D341Med (cell line): ENCODE measurements at regions not wholly inside any gene's neighbourhood (a gene's known extent, or its start where the extent isn't known, plus 50 kb on each side); places are given as distances from the start of the nearest gene placed in this dataset.
"Not testable (repeated sequence)": the region's sequence is repeated elsewhere in the genome, so short reads cannot be mapped to it uniquely, and the experiment has no call there.

Source experiments
- DNase-seq: peaks from one replicate; pipeline ENCODE4 v3.0.0; 2012; ENCODE audit warnings: low spot score

DNA sequence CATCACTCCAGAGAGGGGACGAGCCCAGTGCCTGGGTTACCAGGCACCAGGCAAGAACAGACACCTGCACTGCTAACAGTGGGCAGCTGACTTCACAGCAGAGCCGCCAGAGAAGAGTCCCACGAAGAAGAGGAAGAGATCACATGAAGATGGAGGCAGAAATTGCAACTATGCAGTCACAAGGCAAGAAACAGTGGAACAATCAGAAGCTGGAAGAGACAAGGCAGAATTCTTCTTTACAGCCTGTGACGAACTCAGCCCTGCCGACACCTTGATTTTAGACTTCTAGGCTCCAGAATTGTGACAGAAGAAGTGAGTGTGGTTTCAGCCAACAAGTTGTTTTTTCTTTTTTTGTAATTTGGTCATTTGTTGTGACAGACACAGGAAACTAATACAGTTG is 59.2 kb downstream of the IL12A start:
- DNase-seq, result no peak

DNA sequence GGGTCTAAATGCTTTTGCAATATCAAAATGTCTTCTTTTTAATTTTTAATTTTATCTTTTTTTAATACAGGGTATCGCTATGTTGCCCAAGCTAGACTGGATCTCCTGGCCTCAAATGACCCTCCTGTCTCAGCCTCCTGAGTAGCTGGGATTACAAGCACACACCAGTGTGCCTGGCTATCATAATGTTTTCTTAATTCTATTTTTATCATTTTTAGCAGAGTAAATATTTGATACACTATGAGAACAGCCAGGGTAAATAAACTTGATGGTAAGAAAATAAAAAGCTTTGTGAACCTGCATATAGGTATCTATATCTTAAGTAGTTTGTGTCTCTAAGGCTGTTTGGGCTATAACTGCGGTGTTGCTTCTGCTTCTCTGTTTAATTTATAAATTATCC is 60.4 kb downstream of the IL12A start:
- no peak for DNase-seq

DNA sequence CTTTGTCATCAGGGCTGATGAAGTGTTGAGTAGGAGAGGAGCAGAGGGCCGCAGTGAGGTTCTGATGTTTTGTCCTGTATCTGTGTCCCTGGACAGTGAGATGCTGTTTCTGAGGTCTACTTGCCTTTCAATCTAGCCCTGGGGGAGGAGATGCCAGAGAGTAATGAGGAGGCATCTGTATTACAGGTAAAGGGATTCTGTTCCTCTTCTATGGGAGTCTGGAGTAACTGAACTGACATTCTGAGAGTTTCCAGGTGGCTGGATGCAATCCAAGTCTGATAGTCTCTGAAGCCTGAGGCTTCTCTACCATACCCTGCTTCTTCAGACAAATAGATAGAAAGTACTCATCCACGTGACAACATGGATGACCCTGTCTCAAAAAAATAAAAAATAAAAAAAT is 60.9 kb downstream of the IL12A start:
- DNase-seq, result no peak

- DNase-seq, result no peak
Measured at GRCh38 chr3:160049988-160050387, 61.4 kb downstream of the IL12A start.

DNA sequence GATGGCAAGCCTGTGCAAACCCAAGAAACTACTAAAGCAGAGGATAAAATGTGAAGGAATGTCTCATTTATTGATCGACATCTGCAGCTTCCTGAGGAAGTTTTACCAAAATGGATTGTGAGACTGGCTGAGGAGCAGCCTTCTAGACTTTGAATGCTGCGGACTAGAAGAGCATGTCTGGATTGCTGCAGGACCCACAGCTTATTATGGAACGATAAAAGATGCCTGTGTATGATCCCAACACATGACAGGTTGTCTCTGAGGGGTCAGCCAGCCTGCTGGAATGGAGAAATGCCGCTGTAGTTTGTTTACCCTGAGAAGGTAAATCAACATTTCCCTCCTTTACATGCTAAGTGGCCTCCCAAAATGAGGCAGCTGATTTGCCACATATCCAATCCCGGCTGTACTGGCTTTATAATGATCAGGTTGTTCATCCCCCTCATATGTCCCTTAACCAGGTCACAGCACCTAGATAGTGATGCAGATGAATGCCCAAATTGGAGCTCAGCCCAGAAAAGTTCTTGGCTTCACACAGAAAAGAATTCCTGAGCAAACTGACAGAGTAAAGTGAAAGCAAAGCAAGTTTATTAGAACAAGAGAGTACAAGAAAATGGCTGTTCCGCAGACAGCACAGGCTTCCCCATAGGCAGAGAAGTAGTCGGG is 63.9 kb downstream of the IL12A start:
- DNase-seq, result no peak

GRCh38 chr3:160053048-160053391 is 64.4 kb downstream of the IL12A start:
- DNase-seq, result no peak

DNA sequence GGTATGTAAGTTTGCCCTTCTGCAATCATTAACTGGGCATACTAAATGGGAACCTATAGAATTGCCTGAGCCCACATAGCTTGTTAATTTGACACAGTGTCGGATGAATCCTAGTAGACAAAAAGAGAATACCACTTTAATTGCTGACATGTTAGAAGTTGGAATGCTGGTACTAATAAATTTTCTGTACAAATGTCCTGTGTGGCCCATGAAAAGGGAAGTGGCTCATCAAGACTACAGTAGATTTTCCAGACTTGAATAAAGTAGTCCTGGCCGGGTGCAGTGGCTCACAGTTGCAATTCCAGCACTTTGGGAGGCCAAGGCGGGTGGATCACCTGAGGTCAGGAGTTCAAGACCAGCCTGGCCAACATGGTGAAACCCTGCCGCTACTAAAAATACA is 66.2 kb downstream of the IL12A start:
- DNase-seq, result not testable (repeated sequence)

DNA sequence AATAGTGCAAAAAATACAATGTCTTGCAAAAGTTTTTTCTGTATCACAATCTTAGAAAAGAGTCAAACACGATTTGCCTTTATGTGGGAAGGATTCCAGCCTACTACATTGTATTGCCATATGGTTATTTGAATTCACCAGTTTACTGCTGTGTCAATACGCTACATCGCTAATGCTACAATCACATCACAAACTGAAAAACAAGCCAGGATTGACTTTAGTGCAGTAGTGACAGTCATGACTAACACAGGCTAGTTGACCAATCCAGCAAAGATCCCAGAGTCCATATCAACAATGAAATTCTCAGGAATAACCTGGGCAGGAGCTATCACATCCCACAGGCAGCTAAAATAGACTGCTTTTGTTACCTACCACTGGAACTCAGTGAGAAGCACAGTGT is 67.0 kb downstream of the IL12A start:
- DNase-seq, result no peak

GRCh38 chr3:160057331-160057730 is 68.7 kb downstream of the IL12A start:
- no peak for DNase-seq

- no peak for DNase-seq
Measured at GRCh38 chr3:160060409-160061027, 71.9 kb downstream of the IL12A start.

GRCh38 chr3:160061525-160061924 is 72.9 kb downstream of the IL12A start:
- DNase-seq, result no peak

DNA sequence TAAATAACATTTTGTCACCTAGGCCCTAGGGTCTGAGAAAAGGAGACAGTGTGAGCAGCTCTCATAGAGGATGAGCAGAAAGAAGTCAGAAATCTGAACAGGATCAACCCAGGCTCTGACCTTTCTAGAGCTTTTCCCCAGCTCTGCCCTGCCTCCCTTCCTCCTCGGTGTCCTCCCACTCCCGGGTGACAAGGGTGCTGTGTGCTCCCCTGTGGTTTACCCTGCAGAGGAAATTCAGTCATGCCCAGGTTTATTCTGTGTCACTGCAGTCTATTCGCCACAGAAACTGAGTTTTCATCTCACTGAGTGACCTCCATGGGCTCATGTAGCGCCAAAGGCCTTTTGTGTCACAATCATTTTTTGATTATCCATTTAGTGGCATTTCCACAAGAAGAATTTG is 76.6 kb downstream of the IL12A start:
- DNase-seq, result no peak

GRCh38 chr3:160065786-160066185 is 77.2 kb downstream of the IL12A start:
- DNase-seq, result no peak

GRCh38 chr3:160069986-160070385 is 81.4 kb downstream of the IL12A start:
- no peak for DNase-seq

DNA sequence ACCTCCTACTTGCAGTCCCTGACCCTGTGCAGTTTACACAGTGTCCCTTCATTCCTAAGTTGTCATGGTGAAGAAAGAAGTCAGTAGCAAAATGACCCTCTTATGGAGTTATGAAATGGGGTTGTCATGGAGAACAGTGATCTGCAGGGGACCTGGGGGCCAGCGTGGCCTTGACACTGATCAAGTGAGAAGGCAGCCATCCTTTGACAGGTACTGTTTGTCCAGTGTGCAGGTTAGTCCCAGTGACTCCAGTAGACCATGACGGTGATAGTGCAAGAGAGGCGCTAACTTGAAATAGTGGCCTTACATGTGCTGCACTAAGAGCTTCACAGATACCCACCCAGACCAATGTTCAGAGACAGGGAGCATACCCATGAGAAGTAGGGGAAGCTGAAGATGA is 87.9 kb downstream of the IL12A start:
- DNase-seq, result no peak

GRCh38 chr3:160078533-160078932 is 89.9 kb downstream of the IL12A start:
- DNase-seq, result peak; percentile 33

GRCh38 chr3:160081958-160082533 is 93.4 kb downstream of the IL12A start:
- DNase-seq, result no peak

DNA sequence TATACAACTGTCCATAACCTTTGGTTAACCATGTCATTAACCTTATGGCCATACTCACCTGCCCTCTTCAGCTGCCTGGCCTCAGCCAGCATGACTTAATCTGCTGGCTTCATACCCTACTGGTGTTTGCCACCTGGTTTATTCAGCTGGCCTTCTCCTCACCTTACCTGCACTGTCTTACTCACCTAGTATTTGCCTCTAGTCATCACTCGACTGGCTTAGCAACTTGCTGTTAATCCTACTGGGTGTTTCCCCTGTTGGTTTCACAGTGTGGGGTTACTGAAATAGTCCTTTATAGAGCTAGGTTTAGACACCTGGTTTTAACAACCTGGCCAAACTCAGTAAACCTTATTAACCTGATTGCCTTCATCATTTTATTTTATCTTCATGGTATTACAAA is 96.4 kb downstream of the IL12A start:
- no peak for DNase-seq

- no peak for DNase-seq
Measured at GRCh38 chr3:160088492-160089137, 100.0 kb downstream of the IL12A start.

DNA sequence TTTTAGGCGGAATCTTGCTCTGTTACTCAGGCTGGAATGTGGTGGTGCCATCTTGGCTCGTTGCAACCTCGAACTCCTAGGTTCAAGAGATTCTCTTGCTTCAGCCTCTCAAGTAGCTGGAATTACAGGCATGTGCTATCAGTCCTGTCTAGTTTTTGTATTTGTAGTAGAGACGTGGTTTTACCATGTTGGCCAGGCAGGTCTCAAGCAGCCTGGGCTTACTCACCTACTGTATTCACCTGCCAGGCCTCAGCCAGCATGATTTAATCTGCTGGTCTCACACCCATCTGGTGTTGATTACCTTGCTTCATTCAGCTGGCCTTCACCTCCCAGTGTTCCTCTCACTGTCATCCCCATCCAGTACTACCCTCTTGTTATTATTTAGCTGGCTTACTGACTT is 102.0 kb downstream of the IL12A start:
- no peak for DNase-seq

- DNase-seq, result no peak
Measured at GRCh38 chr3:160091441-160091840, 102.8 kb downstream of the IL12A start.

DNA sequence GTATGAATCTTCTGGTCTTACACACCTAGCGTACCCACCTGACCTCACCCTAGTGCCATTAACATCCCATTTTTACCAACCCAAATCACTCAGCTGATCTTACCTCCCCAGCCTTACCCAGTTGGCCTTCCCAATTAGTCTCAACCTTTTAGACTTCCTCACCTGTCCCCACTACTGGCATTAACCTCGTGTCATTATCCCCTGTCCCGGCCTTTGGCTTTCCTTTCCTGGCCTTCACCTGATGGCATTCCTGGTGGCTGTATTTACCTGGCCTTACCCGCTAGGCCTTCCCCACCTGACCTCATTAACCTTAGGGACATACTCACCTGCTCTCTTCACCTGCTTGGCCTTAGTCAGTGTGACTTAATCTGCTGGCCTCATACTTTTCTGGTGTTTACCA is 104.1 kb downstream of the IL12A start:
- no peak for DNase-seq

DNA sequence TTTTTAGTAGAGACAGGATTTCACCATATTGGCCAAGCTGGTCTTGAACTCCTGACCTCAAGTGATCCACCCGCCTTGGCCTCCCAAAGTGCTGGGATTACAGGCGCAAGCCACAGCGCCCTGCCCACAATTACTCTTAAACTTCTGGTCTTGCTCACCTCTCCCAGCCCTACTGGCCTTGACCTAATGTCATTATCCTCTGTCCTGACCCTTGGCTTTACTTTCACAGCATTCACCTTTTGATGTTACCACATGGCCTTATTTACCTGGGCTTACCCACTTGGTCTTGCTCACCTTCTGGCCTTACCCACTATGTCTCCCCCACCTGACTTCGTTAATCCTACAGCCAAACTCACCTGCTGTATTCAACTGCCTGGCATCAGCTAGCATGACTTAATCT is 105.9 kb downstream of the IL12A start:
- no peak for DNase-seq

DNA sequence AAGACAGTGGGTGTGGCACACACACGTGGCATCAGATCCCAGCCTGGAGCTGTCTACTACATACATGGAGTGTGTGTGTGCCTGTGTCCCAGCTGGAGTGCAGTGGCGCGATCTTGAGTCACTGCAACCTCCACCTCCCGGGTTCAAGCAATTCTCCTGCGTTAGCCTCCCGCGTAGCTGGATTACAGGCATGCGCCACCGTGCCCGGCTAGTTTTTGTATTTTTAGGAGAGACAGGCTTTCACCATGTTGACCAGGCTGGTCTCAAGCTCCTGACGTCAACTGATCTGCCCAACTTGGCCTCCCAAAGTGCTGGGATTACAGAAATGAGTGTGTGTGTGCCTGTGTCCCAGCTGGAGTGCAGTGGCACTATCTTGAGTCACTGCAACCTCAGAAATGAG is 108.8 kb downstream of the IL12A start:
- no peak for DNase-seq
